Brain microvascular endothelial cell (primary cell): ENCODE measurements at regions not wholly inside any gene's neighbourhood (a gene's known extent, or its start where the extent isn't known, plus 50 kb on each side); places are given as distances from the start of the nearest gene placed in this dataset.

ENCODE experiments used
- DNase-seq: peaks from one replicate; pipeline ENCODE4 v3.0.0-alpha.2; 2020
- H3K27ac ChIP-seq: fragments of 250-450 bp; sonication (Bioruptor Pico); 2 replicates; pipeline ENCODE4 v1.5.1; 2020; ENCODE audit warnings: mild to moderate bottlenecking, moderate library complexity
- H3K27me3 ChIP-seq: fragments of 250-450 bp; sonication (Bioruptor Pico); replicated peaks from 2 replicates; pipeline ENCODE4 v1.5.1; 2020; ENCODE audit warnings: mild to moderate bottlenecking
- H3K36me3 ChIP-seq: fragments of 250-450 bp; sonication (Bioruptor Pico); replicated peaks from 2 replicates; pipeline ENCODE4 v1.5.1; 2020; ENCODE audit warnings: mild to moderate bottlenecking
- H3K4me3 ChIP-seq: 2 replicates; pipeline ENCODE4 v1.5.1; 2011; ENCODE audit warnings: low read depth, mild to moderate bottlenecking, control low read depth, low read length, moderate library complexity
- in situ Hi-C: cut with HindIII; loops from 2 replicates; pipeline ENCODE4 v1.10.0; 2017; ENCODE audit warnings: low sequenced_read_pairs, low pct_ligation_motif_present
- TF ChIP-seq, protein P1 (sequence below): IDR thresholded peaks from 2 replicates; pipeline ENCODE4 v1.5.1; 2011; ENCODE audit warnings: low read depth, mild to moderate bottlenecking, moderate library complexity, low read length, control low read depth, inconsistent platforms; ENCODE audit errors: missing control alignments

DNA sequence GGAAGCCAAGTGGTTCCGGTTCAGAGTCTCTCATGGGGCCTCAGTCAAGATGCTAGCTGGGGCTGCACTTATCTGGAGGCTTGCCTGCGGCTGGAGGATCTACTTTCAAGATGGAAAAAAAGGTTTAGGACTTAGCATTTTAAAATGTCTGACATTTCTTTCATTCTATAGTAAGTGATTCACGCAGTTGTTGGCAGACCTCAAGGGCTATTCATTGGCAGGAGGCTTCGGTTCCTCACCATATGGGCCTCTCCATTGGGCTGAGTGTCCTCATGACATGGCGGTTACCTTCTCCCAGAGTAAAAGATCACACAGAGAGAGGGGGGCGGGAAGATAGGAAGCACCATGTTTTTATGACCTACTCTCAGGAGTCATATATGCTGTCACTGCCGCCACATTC is 298.0 kb upstream of the PLET1 start:
- peak; percentile 59 for DNase-seq
- Histone ChIP-seq H3K4me3 (no peak overlapping the region), H3K27me3 (no peaks in the 10 kb centered on the region), H3K36me3 (no peaks in the 10 kb centered on the region), H3K27ac (no peak overlapping the region)
- TF ChIP-seq, protein P1, sequence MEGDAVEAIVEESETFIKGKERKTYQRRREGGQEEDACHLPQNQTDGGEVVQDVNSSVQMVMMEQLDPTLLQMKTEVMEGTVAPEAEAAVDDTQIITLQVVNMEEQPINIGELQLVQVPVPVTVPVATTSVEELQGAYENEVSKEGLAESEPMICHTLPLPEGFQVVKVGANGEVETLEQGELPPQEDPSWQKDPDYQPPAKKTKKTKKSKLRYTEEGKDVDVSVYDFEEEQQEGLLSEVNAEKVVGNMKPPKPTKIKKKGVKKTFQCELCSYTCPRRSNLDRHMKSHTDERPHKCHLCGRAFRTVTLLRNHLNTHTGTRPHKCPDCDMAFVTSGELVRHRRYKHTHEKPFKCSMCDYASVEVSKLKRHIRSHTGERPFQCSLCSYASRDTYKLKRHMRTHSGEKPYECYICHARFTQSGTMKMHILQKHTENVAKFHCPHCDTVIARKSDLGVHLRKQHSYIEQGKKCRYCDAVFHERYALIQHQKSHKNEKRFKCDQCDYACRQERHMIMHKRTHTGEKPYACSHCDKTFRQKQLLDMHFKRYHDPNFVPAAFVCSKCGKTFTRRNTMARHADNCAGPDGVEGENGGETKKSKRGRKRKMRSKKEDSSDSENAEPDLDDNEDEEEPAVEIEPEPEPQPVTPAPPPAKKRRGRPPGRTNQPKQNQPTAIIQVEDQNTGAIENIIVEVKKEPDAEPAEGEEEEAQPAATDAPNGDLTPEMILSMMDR: no peak
- in situ Hi-C loops: no loop called here

DNA sequence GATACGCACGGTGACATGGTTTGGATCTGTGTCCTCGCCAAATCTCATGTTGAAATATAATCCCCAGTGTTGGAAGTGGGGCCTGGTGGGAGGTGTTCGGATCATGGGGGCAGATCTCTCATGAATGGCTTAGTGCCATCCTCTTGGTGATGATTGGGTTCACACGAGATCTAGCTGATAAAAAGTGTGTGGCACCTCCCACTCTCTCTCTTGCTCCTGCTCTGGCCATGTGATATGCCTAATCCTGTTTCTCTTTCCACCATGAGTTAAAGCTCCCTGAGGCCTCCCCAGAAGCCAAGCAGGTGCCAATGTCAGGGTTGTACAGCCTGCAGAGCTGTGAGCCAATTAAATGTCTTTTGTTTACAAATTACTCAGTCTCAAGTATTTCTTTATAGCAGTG is 303.1 kb upstream of the PLET1 start:
- Histone ChIP-seq H3K36me3 (no peaks in the 10 kb centered on the region), H3K27ac (no peak overlapping the region), H3K27me3 (no peaks in the 10 kb centered on the region), H3K4me3 (no peak overlapping the region)
- no peak for DNase-seq
- TF ChIP-seq, protein P1: no peak
- in situ Hi-C loops: no loop called here

DNA sequence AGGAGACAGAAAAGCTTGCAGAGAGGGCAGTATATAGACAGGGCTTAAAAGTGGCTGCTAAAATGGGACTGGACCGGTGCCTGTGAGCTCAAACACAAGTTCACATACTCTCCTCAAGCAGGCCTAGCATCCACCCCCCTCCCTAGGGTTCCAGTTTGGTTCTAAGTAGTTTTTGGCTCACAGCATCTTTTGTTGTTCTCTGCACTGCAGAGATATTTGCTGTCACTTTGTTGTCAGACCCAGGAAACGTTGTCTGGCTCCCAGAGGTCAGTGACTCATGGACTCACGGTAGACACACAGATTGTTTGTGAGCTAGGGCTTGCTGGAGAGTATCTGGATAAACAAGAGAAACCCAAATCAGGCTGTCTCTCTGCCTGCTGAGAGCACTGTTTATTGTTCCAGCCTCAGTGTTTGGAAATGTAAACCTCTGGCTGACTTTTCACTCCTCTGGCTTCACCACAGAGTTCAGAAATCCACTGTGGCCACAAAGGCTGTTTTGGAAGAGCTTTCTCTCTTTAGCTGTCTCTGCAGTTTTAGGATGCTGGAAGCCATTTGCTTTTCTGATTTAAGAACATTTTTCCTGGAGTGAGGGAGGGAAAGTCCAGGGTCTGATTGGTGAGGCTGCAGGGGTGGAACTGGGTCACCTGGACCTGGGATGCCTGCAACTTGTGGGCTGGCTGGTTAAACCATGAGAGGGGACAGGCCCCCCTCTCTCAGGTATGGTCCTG is 303.7 kb upstream of the PLET1 start:
- H3K36me3 ChIP-seq: no peaks in the 10 kb centered on the region
- no peak overlapping the region for H3K27ac ChIP-seq
- H3K27me3 ChIP-seq: no peaks in the 10 kb centered on the region
- DNase-seq: peak; percentile 47
- TF ChIP-seq, protein P1: no peak
- in situ Hi-C loops: no loop called here
- H3K4me3 ChIP-seq: no peak overlapping the region

DNA sequence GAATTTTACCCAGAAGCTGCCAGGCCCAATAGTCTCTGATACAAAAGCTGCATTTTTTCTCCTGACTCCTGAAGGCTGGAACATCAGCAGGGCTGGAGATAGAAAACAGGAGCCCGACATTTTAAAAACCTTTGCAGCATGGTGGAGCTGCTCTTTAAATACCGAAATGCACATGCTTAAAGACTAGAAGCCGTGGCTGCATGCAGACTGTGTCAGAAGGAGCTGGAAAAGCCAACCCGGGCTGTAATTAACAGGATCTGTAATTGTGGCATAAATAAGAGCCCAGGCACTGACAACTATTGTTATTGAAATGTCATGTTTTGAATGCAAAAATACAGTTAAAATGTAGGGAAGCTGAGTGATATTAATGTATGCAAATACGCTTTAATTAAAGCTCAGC is 304.9 kb upstream of the PLET1 start:
- no peak overlapping the region for H3K4me3 ChIP-seq
- in situ Hi-C loops: no loop called here
- TF ChIP-seq, protein P1: no peak
- no peak overlapping the region for H3K27ac ChIP-seq
- no peaks in the 10 kb centered on the region for H3K36me3 ChIP-seq
- H3K27me3 ChIP-seq: no peaks in the 10 kb centered on the region
- no peak for DNase-seq

DNA sequence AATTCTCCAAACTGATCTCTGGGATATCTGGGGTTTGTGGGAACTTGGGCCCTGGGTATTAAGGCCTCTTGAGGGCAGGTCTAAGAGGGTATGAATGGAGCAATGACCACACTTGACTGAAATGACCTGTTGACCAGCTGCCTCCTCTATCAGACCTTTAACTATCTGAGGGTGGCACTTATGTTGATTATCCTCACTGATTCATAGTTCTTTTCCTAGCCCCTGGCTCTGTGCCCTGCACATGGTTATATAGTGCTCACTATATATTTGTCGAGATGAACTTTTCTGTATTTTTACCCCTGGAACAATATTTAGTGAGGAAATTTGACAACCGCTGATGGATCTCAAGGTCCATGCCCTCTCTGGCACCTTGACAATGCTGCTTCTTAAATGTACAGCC is 305.5 kb upstream of the PLET1 start:
- H3K4me3 ChIP-seq: no peak overlapping the region
- in situ Hi-C loops: no loop called here
- H3K27ac ChIP-seq: no peak overlapping the region
- H3K36me3 ChIP-seq: no peaks in the 10 kb centered on the region
- no peaks in the 10 kb centered on the region for H3K27me3 ChIP-seq
- TF ChIP-seq, protein P1: no peak
- DNase-seq: no peak

DNA sequence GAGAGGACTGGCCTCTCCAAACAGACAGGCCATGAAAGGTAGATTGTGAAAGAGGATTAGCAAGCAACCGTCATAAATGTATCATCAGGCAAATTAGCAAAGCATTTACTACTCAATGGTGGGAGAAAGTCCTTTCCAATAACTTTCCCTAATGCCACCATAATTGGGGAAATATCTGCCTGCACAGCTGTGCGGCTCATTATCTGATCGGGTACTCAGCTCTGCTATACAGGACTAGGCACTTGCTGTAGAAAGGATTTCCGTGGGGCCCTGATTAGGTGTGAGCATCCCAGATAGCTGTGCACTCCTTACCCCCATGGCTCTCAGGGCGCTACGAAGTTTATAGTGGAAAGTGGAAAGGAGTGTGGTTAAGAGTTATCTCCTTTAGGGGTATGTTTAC is 309.7 kb upstream of the PLET1 start:
- H3K36me3 ChIP-seq: no peaks in the 10 kb centered on the region
- H3K27ac ChIP-seq: no peak overlapping the region
- no peak for DNase-seq
- in situ Hi-C loops: no loop called here
- TF ChIP-seq, protein P1: no peak
- no peak overlapping the region for H3K4me3 ChIP-seq
- H3K27me3 ChIP-seq: no peaks in the 10 kb centered on the region
